Ishikawa (cell line): ENCODE measurements at regions not wholly inside any gene's neighbourhood (a gene's known extent, or its start where the extent isn't known, plus 50 kb on each side); places are given as distances from the start of the nearest gene placed in this dataset.

Experiments
- EGR1 ChIP-seq: IDR thresholded peaks from 2 replicates; pipeline ENCODE4 v1.6.1; 2012
- EP300 ChIP-seq: IDR thresholded peaks from 2 replicates; pipeline ENCODE4 v1.6.1; 2012; ENCODE audit warnings: borderline replicate concordance
- FOXM1 ChIP-seq: IDR thresholded peaks from 2 replicates; pipeline ENCODE4 v1.6.1; 2012; ENCODE audit warnings: low read depth, borderline replicate concordance
- MAX ChIP-seq: IDR thresholded peaks from 2 replicates; pipeline ENCODE4 v1.6.1; 2012
- RAD21 ChIP-seq: IDR thresholded peaks from 2 replicates; pipeline ENCODE4 v1.6.1; 2012; ENCODE audit warnings: low read depth
- REST ChIP-seq: IDR thresholded peaks from 2 replicates; pipeline ENCODE4 v1.6.1; 2012; ENCODE audit warnings: low read depth, mild to moderate bottlenecking
- TCF12 ChIP-seq: IDR thresholded peaks from 2 replicates; pipeline ENCODE4 v1.6.1; 2012; ENCODE audit warnings: low read depth
- TEAD4 ChIP-seq: IDR thresholded peaks from 2 replicates; pipeline ENCODE4 v1.6.1; 2012
- YY1 ChIP-seq: IDR thresholded peaks from 2 replicates; pipeline ENCODE4 v1.6.1; 2012; ENCODE audit warnings: low read depth

- no peak for TF ChIP-seq MAX
- no peak for TF ChIP-seq REST
- TF ChIP-seq TEAD4: no peak
- TF ChIP-seq EGR1: no peak
- TF ChIP-seq YY1: no peak
- TF ChIP-seq TCF12: no peak
- TF ChIP-seq EP300: no peak
- TF ChIP-seq FOXM1: no peak
- TF ChIP-seq RAD21: no peak
Observed at GRCh38 chr18:78821396-78821795, 158.2 kb upstream of the SALL3 start.
